Loucy (cell line): ENCODE measurements at regions not wholly inside any gene's neighbourhood (a gene's known extent, or its start where the extent isn't known, plus 50 kb on each side); places are given as distances from the start of the nearest gene placed in this dataset.

Experiments
- CTCF ChIP-seq: fragments of 200-600 bp; sonication (generic); conservative IDR thresholded peaks from 2 replicates; pipeline ENCODE4 v1.5.1; 2014; ENCODE audit warnings: mild to moderate bottlenecking, antibody characterized with exemption, low read length
- EZH2phosphoT487 ChIP-seq: fragments of 200-600 bp; IDR thresholded peaks from 2 replicates; pipeline ENCODE4 v1.6.1; 2018; ENCODE audit warnings: antibody characterized with exemption, mild to moderate bottlenecking, moderate library complexity, borderline replicate concordance

- TF ChIP-seq CTCF (no peak), EZH2phosphoT487 (no peak)
Observed at GRCh38 chr1:13967707-13968106, 267.7 kb downstream of the PRDM2 start.
